IPS-11a (cell line): ENCODE measurements at regions not wholly inside any gene's neighbourhood (a gene's known extent, or its start where the extent isn't known, plus 50 kb on each side); places are given as distances from the start of the nearest gene placed in this dataset.

Experiments
- H3K4me3 ChIP-seq: one replicate; pipeline ENCODE4 v1.5.1; 2013; ENCODE audit warnings: low read depth, low read length, control low read depth

DNA sequence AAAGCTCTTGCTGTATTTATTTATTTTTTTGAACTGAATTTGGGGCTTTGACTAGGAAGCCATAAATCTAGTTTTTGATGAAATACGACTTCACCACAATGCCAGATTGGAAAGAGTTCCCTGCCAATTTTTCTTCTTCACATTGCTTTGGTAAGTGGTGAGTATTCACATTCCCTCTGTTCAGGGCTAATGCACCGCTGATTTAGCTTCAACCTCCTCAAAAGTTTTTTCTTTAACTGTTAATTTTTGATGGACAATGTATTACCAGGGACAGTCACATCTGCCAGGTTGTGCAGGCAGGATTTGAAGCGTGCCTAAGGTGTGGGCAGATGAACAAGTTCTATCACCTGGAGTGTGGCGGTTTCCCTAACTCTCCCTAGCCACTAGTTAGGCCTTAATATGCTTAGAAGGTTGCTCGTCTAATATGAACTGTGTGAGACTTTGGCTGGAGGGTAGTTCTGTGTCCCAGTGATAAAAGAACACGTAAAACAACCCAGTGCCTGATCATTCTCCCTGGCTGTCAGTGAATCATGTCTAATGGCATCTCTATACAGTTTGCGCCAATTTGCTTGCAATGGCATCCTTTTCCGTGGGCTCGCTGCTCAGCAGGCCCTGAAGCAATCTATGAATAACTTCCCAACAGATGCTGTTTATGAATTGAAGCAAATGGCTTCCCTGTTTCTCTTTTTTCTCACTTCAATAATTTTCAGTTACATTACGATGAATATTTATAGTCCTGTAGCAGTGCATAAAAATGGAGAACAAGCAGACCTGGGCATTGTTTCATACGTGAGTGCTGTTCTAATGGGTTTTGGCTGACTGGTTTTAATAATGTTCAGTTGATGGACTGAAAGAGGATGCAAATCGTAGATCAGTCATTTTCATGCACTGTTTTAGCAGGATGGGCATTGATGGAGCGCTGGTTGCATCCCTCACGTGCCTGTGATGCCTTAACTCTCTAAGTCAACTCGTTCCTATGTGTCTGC is 243.2 kb upstream of the SUCLG2 start:
- no peak overlapping the region for H3K4me3 ChIP-seq

DNA sequence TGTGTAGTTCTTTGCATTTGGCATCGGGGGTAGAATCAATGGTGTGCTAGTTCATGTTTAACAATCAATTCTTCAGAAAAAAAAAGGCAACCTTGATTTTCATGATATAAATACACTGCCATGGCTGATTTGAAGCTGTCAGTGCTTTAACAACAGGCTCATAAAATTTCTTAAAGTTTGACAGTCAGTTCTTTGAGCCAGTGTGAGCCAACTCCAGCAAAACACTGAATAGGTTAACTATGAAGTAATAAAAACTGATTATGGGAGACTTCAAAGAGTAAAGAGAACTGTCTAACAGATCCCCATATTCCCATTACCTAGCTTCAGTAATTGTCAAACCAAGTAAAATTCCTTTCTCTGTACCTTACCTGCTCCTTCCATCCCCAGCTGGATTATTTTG is 241.7 kb upstream of the SUCLG2 start:
- H3K4me3 ChIP-seq, result no peak overlapping the region

- H3K4me3 ChIP-seq, result no peak overlapping the region
Measured at GRCh38 chr3:67894510-67894909, 240.1 kb upstream of the SUCLG2 start.

GRCh38 chr3:67884345-67884744 is 229.9 kb upstream of the SUCLG2 start:
- no peak overlapping the region for H3K4me3 ChIP-seq

DNA sequence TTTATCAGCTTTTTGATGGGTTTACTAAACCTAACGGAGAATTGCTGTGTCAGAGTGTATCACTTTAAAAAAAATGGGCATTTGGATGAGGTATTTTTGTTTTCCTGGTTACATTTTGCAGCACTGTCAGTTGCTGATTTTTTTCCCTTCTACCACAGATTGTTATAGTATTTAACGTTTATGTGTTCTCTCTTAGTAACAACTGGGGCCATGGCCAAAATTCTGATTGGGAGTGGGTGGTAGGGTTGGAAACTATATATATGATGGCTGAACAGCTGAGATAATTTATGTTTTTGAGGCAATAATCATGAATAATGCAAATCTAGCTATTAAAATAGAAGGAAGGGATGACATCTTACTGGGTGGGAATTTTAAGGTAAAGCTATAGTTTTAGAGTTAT is 229.4 kb upstream of the SUCLG2 start:
- H3K4me3 ChIP-seq, result no peak overlapping the region

- H3K4me3 ChIP-seq, result no peak overlapping the region
Measured at GRCh38 chr3:67882981-67883380, 228.6 kb upstream of the SUCLG2 start.

GRCh38 chr3:67876261-67876660 is 221.8 kb upstream of the SUCLG2 start:
- H3K4me3 ChIP-seq, result no peak overlapping the region

DNA sequence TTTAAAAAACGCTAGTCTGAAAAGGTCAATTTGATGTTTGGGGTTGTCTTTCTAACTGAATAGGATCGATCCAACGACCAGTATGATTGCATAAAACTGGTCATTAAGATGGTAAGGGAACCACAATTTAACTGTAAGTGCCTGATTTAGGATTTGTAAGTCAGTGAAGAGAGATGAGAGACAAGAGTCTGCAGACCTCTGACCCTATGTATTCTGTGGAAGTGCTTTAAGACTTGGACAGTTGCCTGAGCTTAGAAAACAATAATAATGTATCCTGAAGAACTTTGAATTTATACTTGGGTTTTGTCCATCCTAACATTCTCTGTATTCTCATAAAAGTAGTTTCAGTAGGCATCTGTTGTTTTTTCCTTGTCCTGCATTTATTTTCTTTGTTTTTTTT is 221.4 kb upstream of the SUCLG2 start:
- no peak overlapping the region for H3K4me3 ChIP-seq

GRCh38 chr3:67875338-67875737 is 220.9 kb upstream of the SUCLG2 start:
- no peak overlapping the region for H3K4me3 ChIP-seq

- H3K4me3 ChIP-seq, result no peak overlapping the region
Measured at GRCh38 chr3:67870477-67870876, 216.1 kb upstream of the SUCLG2 start.

GRCh38 chr3:67866571-67866970 is 212.2 kb upstream of the SUCLG2 start:
- no peak overlapping the region for H3K4me3 ChIP-seq

GRCh38 chr3:67864587-67865183 is 210.3 kb upstream of the SUCLG2 start:
- no peak overlapping the region for H3K4me3 ChIP-seq

DNA sequence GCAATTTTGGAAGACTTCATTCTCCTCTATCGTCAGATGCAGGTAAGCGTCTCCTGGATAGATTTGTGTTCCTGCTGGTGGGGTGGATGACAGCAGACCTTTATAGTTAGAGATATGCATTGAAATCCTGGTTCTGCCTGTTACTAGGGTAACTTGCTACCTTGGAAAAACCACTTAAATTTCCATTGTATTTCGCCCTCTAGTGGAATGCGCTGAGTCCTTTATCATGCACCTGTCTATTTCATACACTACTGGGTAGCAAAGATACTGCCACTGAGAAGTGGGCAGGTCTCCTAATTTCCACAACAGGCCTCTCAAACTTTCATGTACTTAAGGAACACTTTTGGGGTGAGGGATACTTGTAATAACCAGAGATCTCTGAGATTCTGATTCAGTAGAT is 209.5 kb upstream of the SUCLG2 start:
- no peak overlapping the region for H3K4me3 ChIP-seq

DNA sequence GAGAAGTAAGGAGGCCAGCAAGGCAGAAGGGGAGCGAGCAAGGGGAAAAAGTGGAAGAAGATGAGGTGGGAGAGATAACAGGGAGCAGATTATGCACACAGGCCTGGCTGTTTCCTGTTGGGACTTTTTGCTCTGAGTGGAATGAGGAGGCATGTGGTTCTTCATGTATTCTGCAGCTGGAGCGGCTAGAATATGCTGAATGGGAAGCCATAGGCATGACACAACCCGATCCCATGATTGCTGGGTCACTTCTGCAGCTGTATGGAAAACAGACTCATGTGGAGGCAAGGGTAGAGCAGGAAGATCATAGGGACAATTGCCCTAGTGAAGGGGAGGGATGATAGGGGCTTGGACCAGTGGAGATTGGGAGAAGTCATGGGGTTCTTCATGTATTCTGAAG is 206.0 kb upstream of the SUCLG2 start:
- no peak overlapping the region for H3K4me3 ChIP-seq

- no peak overlapping the region for H3K4me3 ChIP-seq
Measured at GRCh38 chr3:67858492-67858891, 204.1 kb upstream of the SUCLG2 start.

GRCh38 chr3:67856718-67857117 is 202.3 kb upstream of the SUCLG2 start:
- no peak overlapping the region for H3K4me3 ChIP-seq

- no peak overlapping the region for H3K4me3 ChIP-seq
Measured at GRCh38 chr3:67854663-67855062, 200.3 kb upstream of the SUCLG2 start.

- H3K4me3 ChIP-seq, result no peak overlapping the region
Measured at GRCh38 chr3:67853520-67853919, 199.1 kb upstream of the SUCLG2 start.

GRCh38 chr3:67848299-67848698 is 193.9 kb upstream of the SUCLG2 start:
- H3K4me3 ChIP-seq, result no peak overlapping the region

- no peak overlapping the region for H3K4me3 ChIP-seq
Measured at GRCh38 chr3:67846166-67846565, 191.8 kb upstream of the SUCLG2 start.

GRCh38 chr3:67832817-67833216 is 178.4 kb upstream of the SUCLG2 start:
- H3K4me3 ChIP-seq, result no peak overlapping the region

DNA sequence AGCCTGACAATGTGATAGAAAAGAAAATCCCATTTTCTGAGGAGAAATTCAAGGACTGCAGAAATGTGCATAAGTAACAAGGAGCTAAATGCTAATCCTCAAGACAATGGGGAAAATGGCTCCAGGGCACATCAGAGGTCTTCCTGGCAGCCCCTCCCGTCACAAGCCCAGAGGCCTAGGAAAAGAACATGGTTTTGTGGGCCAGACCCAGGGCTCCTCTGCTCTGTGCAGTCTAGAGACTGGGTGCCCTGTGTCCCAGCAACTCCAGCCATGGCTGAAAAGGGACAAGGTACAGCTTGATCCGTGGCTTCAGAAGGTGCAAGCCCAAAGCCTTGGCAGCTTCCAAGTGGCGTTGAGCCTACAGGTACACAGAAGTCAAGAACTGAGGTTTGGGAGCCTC is 176.8 kb upstream of the SUCLG2 start:
- no peak overlapping the region for H3K4me3 ChIP-seq
